Adrenal gland (tissue), 5 donors: ENCODE measurements at regions not wholly inside any gene's neighbourhood (a gene's known extent, or its start where the extent isn't known, plus 50 kb on each side); places are given as distances from the start of the nearest gene placed in this dataset.

Experiments
- POLR2A ChIP-seq, 2 donors: fragments of 450-650 bp; IDR thresholded peaks; one replicate each; pipeline ENCODE4 v1.6.1; 2017; ENCODE audit warnings: antibody characterized with exemption in 2 of 2, mild to moderate bottlenecking in 2 of 2, moderate library complexity in 1 of 2
- TF ChIP-seq, protein P1 (sequence below), 6 experiments: fragments of 450-650 bp in 4 of 6; fragments of 200-600 bp in 2 of 6; sonication (generic) in 1 of 6; IDR thresholded peaks; 1 replicate in 5 of 6; 2 replicates in 1 of 6; pipeline versions ENCODE4 v1.5.1 to v1.8.0; 2016 to 2021; ENCODE audit warnings: antibody characterized with exemption in 6 of 6, mild to moderate bottlenecking in 2 of 6, moderate library complexity in 1 of 6
- donor health status: DM: no; HTN: no; CAD: no.

- TF ChIP-seq, protein P1, sequence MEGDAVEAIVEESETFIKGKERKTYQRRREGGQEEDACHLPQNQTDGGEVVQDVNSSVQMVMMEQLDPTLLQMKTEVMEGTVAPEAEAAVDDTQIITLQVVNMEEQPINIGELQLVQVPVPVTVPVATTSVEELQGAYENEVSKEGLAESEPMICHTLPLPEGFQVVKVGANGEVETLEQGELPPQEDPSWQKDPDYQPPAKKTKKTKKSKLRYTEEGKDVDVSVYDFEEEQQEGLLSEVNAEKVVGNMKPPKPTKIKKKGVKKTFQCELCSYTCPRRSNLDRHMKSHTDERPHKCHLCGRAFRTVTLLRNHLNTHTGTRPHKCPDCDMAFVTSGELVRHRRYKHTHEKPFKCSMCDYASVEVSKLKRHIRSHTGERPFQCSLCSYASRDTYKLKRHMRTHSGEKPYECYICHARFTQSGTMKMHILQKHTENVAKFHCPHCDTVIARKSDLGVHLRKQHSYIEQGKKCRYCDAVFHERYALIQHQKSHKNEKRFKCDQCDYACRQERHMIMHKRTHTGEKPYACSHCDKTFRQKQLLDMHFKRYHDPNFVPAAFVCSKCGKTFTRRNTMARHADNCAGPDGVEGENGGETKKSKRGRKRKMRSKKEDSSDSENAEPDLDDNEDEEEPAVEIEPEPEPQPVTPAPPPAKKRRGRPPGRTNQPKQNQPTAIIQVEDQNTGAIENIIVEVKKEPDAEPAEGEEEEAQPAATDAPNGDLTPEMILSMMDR (IDR thresholded peaks at IDR 0.05) = no peak
- TF ChIP-seq POLR2A (IDR thresholded peaks at IDR 0.05) = no peak
Measured at GRCh38 chr5:25090275-25090674, 445.5 kb upstream of the CDH10 start.
